ENCODE measurements at regions not wholly inside any gene's neighbourhood (a gene's known extent, or its start where the extent isn't known, plus 50 kb on each side); places are given as distances from the start of the nearest gene placed in this dataset.

DNA sequence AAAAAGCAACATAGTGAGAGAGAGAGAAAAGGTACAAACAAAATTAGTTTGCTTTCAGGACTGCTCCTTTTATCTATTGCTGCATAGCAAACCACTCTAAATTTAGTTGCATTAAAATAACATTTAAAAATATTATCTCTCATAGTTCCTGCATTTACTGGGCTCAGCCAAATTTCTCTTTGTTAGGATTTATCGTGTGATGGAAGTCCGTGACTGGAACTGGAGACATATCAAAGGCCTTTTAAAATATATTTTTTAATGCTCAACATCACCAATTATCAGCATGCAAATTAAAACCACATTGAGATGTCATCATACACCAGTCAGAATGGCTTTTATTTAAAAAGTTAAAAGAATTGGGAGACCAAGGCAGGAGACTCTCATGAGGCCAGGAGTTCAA, 107.6 kb upstream of the SYT1 start:
- CTCF ChIA-PET: no interaction called here
- Mint-ChIP-seq H3K9me3 (ENCODE audit: insufficient read depth) (peaks cover 7% of the 10 kb centered on the region), H3K27ac (no peak overlapping the region), H3K27me3 (ENCODE audit: low read depth) (no peaks in the 10 kb centered on the region), H3K4me3 (no peak overlapping the region), H3K4me1 (ENCODE audit: low read depth) (no peaks in the 10 kb centered on the region), H3K36me3 (ENCODE audit: low read depth) (no peaks in the 10 kb centered on the region)
- no peak for DNase-seq
- POLR2A ChIA-PET: no interaction called here
- no peak for ATAC-seq

DNA sequence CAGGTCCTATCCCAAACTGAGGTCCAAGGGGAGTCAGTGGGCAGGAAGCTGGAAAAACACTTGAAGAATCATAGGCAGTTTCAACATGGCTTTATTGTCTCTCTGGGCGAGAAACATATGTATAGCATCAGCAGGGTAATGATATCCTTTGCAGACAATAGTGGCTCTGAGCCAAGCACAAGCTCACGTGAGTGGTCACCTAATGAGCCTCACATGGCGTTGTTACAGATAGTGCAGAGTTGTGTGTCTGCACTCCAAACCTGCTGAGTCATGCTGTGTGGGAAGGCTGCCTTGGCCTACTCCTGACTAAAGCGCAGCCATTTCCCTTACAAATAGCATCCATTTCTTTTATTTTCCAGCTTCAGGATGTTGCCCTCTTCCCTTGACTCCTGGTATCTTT, 105.2 kb upstream of the SYT1 start:
- Mint-ChIP-seq H3K4me3 (no peak overlapping the region), H3K9me3 (ENCODE audit: insufficient read depth) (peaks cover 14% of the 10 kb centered on the region), H3K27ac (no peak overlapping the region), H3K36me3 (ENCODE audit: low read depth) (no peaks in the 10 kb centered on the region), H3K4me1 (ENCODE audit: low read depth) (no peaks in the 10 kb centered on the region), H3K27me3 (ENCODE audit: low read depth) (no peaks in the 10 kb centered on the region)
- ChIA-PET CTCF (no interaction called here), POLR2A (no interaction called here)
- DNase-seq: no peak
- no peak for ATAC-seq

DNA sequence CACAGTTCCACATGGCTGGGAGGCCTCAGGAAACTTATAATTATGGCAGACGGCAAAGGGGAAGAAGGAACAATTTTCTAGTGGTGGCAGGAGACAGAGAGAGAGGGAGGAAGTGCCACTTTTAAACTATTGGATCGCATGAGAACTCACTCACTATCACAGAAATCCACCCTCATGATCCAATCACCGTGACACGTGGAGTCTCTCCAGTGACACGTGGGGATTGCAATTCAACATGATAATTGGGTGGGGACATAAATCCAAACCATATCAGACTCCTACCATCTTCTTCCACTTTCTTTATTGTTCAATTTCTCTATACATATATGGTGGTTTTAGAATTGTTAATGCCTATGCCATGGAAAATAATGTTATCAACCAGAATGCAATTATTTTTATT, 103.7 kb upstream of the SYT1 start:
- DNase-seq: no peak
- Mint-ChIP-seq H3K36me3 (ENCODE audit: low read depth) (no peaks in the 10 kb centered on the region), H3K9me3 (ENCODE audit: insufficient read depth) (peaks cover 14% of the 10 kb centered on the region), H3K4me1 (ENCODE audit: low read depth) (no peaks in the 10 kb centered on the region), H3K4me3 (no peak overlapping the region), H3K27me3 (ENCODE audit: low read depth) (no peaks in the 10 kb centered on the region), H3K27ac (no peak overlapping the region)
- CTCF ChIA-PET: no interaction called here
- POLR2A ChIA-PET: no interaction called here
- no peak for ATAC-seq

GRCh38 chr12:78764913-78765312, 99.7 kb upstream of the SYT1 start:
- no peaks in the 10 kb centered on the region for H3K36me3 Mint-ChIP-seq (ENCODE audit: low read depth)
- CTCF ChIA-PET: no interaction called here
- no peak for ATAC-seq
- DNase-seq: no peak
- H3K27ac Mint-ChIP-seq: no peak overlapping the region
- POLR2A ChIA-PET: no interaction called here
- peaks cover 11% of the 10 kb centered on the region for H3K9me3 Mint-ChIP-seq (ENCODE audit: insufficient read depth)
- H3K27me3 Mint-ChIP-seq (ENCODE audit: low read depth): no peaks in the 10 kb centered on the region
- no peak overlapping the region for H3K4me3 Mint-ChIP-seq
- no peaks in the 10 kb centered on the region for H3K4me1 Mint-ChIP-seq (ENCODE audit: low read depth)

DNA sequence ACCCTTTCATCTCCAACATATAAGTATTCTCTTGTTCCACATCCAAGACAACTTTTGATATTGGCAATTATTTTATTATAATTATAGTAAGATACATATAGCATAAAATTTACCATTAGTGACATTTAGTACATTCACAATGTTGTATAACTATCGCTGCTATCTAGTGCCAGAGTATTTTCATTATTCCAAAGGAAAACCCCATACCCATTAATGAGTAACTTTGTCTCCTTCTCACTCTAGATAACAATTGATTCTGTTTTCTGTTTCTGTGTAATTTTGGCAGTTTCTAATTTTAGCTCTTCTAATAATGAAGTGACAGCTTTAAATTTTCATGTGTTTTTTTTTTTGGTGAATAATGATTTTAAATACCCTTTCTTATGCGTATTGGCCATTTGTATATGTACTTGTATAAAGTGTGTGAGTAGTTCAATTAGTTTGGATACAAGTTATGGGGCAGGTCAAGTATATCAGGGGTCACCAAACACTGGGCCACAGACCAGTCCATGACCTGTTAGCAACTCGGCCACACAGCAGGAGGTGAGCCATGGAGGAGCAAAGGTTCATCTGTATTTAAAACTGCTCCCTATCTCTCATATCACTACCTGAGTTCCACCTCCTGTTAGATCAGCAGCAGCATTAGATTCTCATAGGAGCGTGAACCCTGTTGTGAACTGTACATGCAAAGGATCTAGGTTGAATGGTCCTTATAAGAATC, 97.2 kb upstream of the SYT1 start:
- Mint-ChIP-seq H3K27ac (no peak overlapping the region), H3K9me3 (ENCODE audit: insufficient read depth) (peaks cover 12% of the 10 kb centered on the region), H3K27me3 (ENCODE audit: low read depth) (no peaks in the 10 kb centered on the region), H3K4me1 (ENCODE audit: low read depth) (no peaks in the 10 kb centered on the region), H3K36me3 (ENCODE audit: low read depth) (no peaks in the 10 kb centered on the region), H3K4me3 (no peak overlapping the region)
- ChIA-PET CTCF (no interaction called here), POLR2A (no interaction called here)
- ATAC-seq (no peak), DNase-seq (no peak)

DNA sequence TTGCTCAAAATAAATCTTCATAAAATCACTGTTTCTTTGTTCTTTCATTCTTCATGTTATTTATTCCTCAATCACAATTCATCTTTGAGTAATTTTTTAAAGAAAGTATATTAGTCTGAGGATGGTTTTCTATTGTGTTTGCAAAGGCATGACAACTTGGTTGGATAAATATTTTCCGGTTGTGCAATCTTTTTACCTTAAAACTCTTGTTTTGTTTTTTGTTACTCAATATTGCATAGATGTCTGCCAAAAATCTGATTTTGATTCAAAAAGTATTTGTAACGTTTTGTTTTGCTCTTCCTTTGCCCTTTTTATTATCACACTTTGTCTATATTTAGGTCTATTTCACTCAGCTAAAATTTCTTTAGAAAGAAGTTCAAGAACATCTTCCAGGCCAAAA, 86.2 kb upstream of the SYT1 start:
- Mint-ChIP-seq H3K4me1 (ENCODE audit: low read depth) (no peaks in the 10 kb centered on the region), H3K27me3 (ENCODE audit: low read depth) (no peaks in the 10 kb centered on the region), H3K36me3 (ENCODE audit: low read depth) (no peaks in the 10 kb centered on the region), H3K27ac (no peak overlapping the region), H3K9me3 (ENCODE audit: insufficient read depth) (peaks cover 3% of the 10 kb centered on the region), H3K4me3 (no peak overlapping the region)
- no peak for ATAC-seq
- DNase-seq: no peak
- CTCF ChIA-PET: no interaction called here
- POLR2A ChIA-PET: no interaction called here

- Mint-ChIP-seq H3K27ac (no peak overlapping the region), H3K36me3 (ENCODE audit: low read depth) (no peaks in the 10 kb centered on the region), H3K9me3 (ENCODE audit: insufficient read depth) (peaks cover 13% of the 10 kb centered on the region), H3K4me3 (no peak overlapping the region), H3K27me3 (ENCODE audit: low read depth) (no peaks in the 10 kb centered on the region), H3K4me1 (ENCODE audit: low read depth) (no peaks in the 10 kb centered on the region)
- no peak for DNase-seq
- CTCF ChIA-PET: no interaction called here
- POLR2A ChIA-PET: no interaction called here
- ATAC-seq: no peak
Measured at GRCh38 chr12:78787576-78787975, 77.0 kb upstream of the SYT1 start.

DNA sequence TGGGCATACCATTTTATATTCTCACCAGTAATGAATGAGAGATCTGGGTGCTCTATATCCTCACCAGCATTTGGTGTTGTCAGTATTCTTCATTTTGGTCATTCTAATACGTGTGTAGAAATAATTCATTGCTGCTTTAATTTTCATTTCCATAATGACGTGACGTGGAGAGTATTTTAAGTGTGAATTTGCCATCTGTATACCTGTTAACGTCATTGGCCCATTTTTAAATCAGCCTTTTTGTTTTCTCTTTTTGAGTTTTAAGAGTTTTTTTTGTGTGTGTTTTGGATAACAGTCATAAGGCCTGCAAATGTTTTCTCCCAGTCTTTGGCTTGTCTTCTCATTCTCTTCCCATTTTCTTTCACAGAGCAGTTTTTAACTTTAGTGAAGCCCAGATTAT, 74.4 kb upstream of the SYT1 start:
- Mint-ChIP-seq H3K4me1 (ENCODE audit: low read depth) (no peaks in the 10 kb centered on the region), H3K27me3 (ENCODE audit: low read depth) (no peaks in the 10 kb centered on the region), H3K27ac (no peak overlapping the region), H3K36me3 (ENCODE audit: low read depth) (no peaks in the 10 kb centered on the region), H3K4me3 (no peak overlapping the region), H3K9me3 (ENCODE audit: insufficient read depth) (peaks cover 21% of the 10 kb centered on the region)
- DNase-seq (no peak), ATAC-seq (no peak)
- ChIA-PET CTCF (no interaction called here), POLR2A (no interaction called here)

DNA sequence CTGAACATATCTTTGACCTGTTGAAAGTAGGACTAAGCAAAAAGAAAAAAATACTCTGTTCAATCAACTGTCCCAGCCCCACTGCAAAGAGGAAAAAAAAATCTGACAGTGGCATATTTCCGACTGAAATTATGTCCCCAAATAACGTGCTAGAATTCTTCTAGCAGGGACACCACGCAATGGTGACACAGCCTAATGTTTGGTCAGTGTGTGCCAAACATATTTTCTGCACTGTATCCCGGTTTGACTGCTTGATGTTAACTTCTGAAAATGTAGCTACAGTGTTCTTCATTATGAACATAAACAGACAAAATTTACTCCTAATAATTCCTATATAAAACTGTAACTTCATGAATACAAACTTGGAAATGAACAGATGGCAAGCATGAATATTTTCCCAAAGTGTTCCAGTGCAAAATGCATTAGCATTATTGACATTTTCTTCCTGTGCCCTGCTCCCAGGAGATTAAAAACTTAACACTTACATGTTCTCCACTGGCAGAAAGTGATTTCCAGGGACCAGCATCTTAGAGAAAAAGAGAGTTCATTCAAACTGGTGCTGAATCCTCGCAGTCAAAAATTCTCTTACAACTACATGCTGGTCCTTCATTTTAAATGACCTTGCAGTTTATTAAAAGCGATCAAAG, 72.4 kb upstream of the SYT1 start:
- no peak overlapping the region for H3K27ac Mint-ChIP-seq
- H3K27me3 Mint-ChIP-seq (ENCODE audit: low read depth): no peaks in the 10 kb centered on the region
- H3K4me1 Mint-ChIP-seq (ENCODE audit: low read depth): no peaks in the 10 kb centered on the region
- ChIA-PET POLR2A (no interaction called here), CTCF (no interaction called here)
- no peak overlapping the region for H3K4me3 Mint-ChIP-seq
- no peak for ATAC-seq
- DNase-seq: no peak
- peaks cover 15% of the 10 kb centered on the region for H3K9me3 Mint-ChIP-seq (ENCODE audit: insufficient read depth)
- H3K36me3 Mint-ChIP-seq (ENCODE audit: low read depth): no peaks in the 10 kb centered on the region

DNA sequence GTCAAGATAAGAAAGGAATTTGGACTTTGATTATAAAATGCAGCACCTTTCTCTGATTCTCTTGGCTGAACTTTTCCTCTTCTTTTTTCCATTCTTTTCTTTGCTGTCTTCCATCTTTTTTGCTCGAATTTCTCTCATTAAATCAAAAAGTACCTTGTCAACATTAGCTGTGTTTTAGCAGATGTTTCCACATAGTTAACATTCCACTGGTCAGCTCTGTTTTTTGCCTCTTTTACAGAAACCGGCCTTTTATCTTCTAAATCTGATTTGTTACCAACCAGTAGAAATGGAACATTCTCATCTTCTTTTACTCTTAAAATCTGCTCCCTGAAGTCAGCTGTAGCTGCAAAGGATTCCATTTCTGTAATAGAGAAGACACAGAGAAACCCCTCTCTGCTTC, 71.1 kb upstream of the SYT1 start:
- H3K27ac Mint-ChIP-seq: no peak overlapping the region
- DNase-seq (no peak), ATAC-seq (no peak)
- peaks cover 15% of the 10 kb centered on the region for H3K9me3 Mint-ChIP-seq (ENCODE audit: insufficient read depth)
- H3K4me1 Mint-ChIP-seq (ENCODE audit: low read depth): no peaks in the 10 kb centered on the region
- no peaks in the 10 kb centered on the region for H3K36me3 Mint-ChIP-seq (ENCODE audit: low read depth)
- ChIA-PET CTCF (no interaction called here), POLR2A (no interaction called here)
- no peak overlapping the region for H3K4me3 Mint-ChIP-seq
- H3K27me3 Mint-ChIP-seq (ENCODE audit: low read depth): no peaks in the 10 kb centered on the region

DNA sequence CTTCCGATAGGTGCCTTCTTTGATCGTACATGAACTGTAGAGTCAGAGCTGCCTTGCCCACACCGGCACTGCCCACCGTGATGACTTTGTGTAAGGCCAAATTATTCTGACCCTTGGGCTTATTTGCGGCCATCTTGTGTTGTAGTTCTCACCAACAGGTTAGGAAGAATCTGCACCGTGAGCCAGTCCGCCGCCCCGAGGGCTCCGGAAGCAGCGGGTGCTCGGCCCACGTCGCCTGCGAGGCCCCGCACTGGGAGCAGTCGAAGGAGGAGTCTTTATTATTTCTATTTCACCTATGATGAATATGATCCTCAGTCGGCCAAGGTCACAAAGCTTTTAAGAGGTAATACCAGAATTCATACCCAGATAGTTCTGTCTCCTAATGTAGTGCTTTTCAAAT, 70.6 kb upstream of the SYT1 start:
- H3K4me1 Mint-ChIP-seq (ENCODE audit: low read depth): no peaks in the 10 kb centered on the region
- CTCF ChIA-PET: no interaction called here
- H3K4me3 Mint-ChIP-seq: no peak overlapping the region
- POLR2A ChIA-PET: no interaction called here
- H3K36me3 Mint-ChIP-seq (ENCODE audit: low read depth): no peaks in the 10 kb centered on the region
- peaks cover 15% of the 10 kb centered on the region for H3K9me3 Mint-ChIP-seq (ENCODE audit: insufficient read depth)
- H3K27ac Mint-ChIP-seq: no peak overlapping the region
- H3K27me3 Mint-ChIP-seq (ENCODE audit: low read depth): no peaks in the 10 kb centered on the region
- ATAC-seq (no peak), DNase-seq (no peak)

DNA sequence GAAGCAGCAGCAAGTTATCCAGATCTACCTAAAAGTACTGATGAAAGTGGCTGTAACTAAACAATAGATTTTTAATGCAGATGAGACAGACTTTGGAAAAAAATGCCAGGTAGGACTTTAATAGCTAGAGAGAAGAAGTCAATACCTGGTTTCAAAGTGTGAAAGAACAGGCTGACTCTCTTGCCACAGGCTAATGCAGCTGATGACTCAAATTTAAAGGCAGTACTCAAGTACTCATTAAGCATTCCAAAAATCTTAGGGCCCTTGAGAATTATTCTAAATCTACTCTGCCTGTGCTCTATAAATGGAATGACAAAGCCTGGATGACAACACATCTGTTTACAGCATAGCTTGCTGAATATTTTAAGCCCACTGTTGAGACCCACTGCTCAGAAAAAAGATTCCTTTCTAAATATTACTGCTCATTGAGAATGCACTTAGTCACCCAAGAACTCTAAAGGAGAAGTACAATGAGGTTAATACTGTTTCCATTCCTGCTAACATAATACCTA, 68.6 kb upstream of the SYT1 start:
- H3K27me3 Mint-ChIP-seq (ENCODE audit: low read depth): no peaks in the 10 kb centered on the region
- ChIA-PET CTCF (no interaction called here), POLR2A (no interaction called here)
- DNase-seq (no peak), ATAC-seq (no peak)
- no peaks in the 10 kb centered on the region for H3K36me3 Mint-ChIP-seq (ENCODE audit: low read depth)
- peaks cover 15% of the 10 kb centered on the region for H3K9me3 Mint-ChIP-seq (ENCODE audit: insufficient read depth)
- H3K4me3 Mint-ChIP-seq: no peak overlapping the region
- H3K27ac Mint-ChIP-seq: no peak overlapping the region
- no peaks in the 10 kb centered on the region for H3K4me1 Mint-ChIP-seq (ENCODE audit: low read depth)

All from activated CD8-positive, alpha-beta T cell treated with anti-CD3 and anti-CD28 coated beads, Interleukin-2, amount 10 ng/mL, durations not matched to agents 7 days and 5 days (primary cell).